Loucy (cell line): ENCODE measurements at regions not wholly inside any gene's neighbourhood (a gene's known extent, or its start where the extent isn't known, plus 50 kb on each side); places are given as distances from the start of the nearest gene placed in this dataset.

Experiments
- CTCF ChIP-seq: fragments of 200-600 bp; sonication (generic); conservative IDR thresholded peaks from 2 replicates; pipeline ENCODE4 v1.5.1; 2014; ENCODE audit warnings: mild to moderate bottlenecking, antibody characterized with exemption, low read length
- EZH2phosphoT487 ChIP-seq: fragments of 200-600 bp; IDR thresholded peaks from 2 replicates; pipeline ENCODE4 v1.6.1; 2018; ENCODE audit warnings: antibody characterized with exemption, mild to moderate bottlenecking, moderate library complexity, borderline replicate concordance

GRCh38 chr6:140806431-140806830, 1326.3 kb upstream of the GJE1 start:
- TF ChIP-seq CTCF, result no peak
- TF ChIP-seq EZH2phosphoT487, result no peak
